HCT116 (cell line): ENCODE measurements at regions not wholly inside any gene's neighbourhood (a gene's known extent, or its start where the extent isn't known, plus 50 kb on each side); places are given as distances from the start of the nearest gene placed in this dataset.

Experiments used
- ATAC-seq: fragments of 200-7000 bp; cut with Tn5 transposase; 2 replicates; pipeline ENCODE4 v1.9.1; 2020; ENCODE audit warnings: mild to moderate bottlenecking, moderate library complexity
- BruUV-seq: library from RNA; stranded (reverse); fragments of 400-500 nt; replicated peaks from 2 replicates; lab custom pipeline; 2021; lab: Mats Ljungman, UMichigan
- CTCF ChIA-PET: fragments of 300-600 bp; sonication (Branson Sonifier 250); formaldehyde crosslinking; loops from one replicate; lab custom pipeline; 2021; ENCODE audit warnings: antibody characterized with exemption; lab: Charles Lee
- POLR2A ChIA-PET: fragments of 300-600, 350-600 bp; sonication (Branson Sonifier 250); formaldehyde crosslinking; loops from one replicate; lab custom pipeline; 2021; ENCODE audit warnings: antibody characterized with exemption; lab: Charles Lee
- RAD21 ChIA-PET, 2 experiments: fragments of 300-600 bp; sonication (Branson Sonifier 250); formaldehyde crosslinking; loops; one replicate each; lab custom pipeline; 2023; ENCODE audit warnings: low total read pairs in 2 of 2; ENCODE audit not compliant: uncharacterized antibody in 2 of 2, unreplicated experiment in 2 of 2, low non-redundant PET in 1 of 2; lab: Charles Lee
- DNase-seq: peaks from one replicate; pipeline ENCODE4 v3.0.0-alpha.2; 2010; ENCODE audit warnings: low read depth, low spot score
- H2AFZ ChIP-seq: fragments of 200-600 bp; shearing (Covaris generic), sonication (generic); 2 replicates; pipeline ENCODE4 v1.6.1; 2017; ENCODE audit warnings: low read depth, mixed run types, mixed read lengths, antibody characterized with exemption, low read length; ENCODE audit not compliant: poor library complexity, severe bottlenecking
- H3K27ac ChIP-seq: 2 replicates; pipeline ENCODE4 v1.5.1; 2012; ENCODE audit warnings: low read depth, low read length
- H3K27me3 ChIP-seq: fragments of 200-600 bp; sonication (generic); 2 replicates; pipeline ENCODE4 v1.6.1; 2016; ENCODE audit warnings: mixed run types, low read length, mixed read lengths; ENCODE audit not compliant: insufficient read depth
- H3K36me3 ChIP-seq, 2 experiments: fragments of 200-500 bp in 1 of 2; fragments of 200-600 bp in 1 of 2; sonication (Bioruptor generic) in 1 of 2; sonication (generic) in 1 of 2; 2 replicates each; pipeline versions ENCODE4 v1.5.1 to v1.6.1; 2014 to 2016; ENCODE audit warnings: low read length in 2 of 2, inconsistent platforms in 1 of 2, mixed read lengths in 1 of 2, mixed run types in 1 of 2; ENCODE audit not compliant: insufficient read depth in 2 of 2, control insufficient read depth in 1 of 2
- H3K4me1 ChIP-seq, 2 experiments: fragments of 200-600 bp in 1 of 2; sonication (generic) in 1 of 2; 2 replicates each; pipeline versions ENCODE4 v1.5.1 to v1.6.1; 2012 to 2017; ENCODE audit warnings: low read length in 2 of 2, inconsistent platforms in 1 of 2, mild to moderate bottlenecking in 1 of 2, mixed read lengths in 1 of 2, mixed run types in 1 of 2, moderate library complexity in 1 of 2; ENCODE audit not compliant: insufficient read depth in 2 of 2, control insufficient read depth in 1 of 2
- H3K4me2 ChIP-seq: fragments of 200-600 bp; sonication (generic); 2 replicates; pipeline ENCODE4 v1.6.1; 2017; ENCODE audit warnings: mixed run types, low read length, mixed read lengths
- H3K4me3 ChIP-seq, 2 experiments: fragments of 200-600 bp in 1 of 2; sonication (generic) in 1 of 2; replicated peaks in 1 of 2; 2 replicates each; pipeline ENCODE4 v1.5.1; 2011 to 2016; ENCODE audit warnings: low read length in 2 of 2, control low read depth in 1 of 2, low read depth in 1 of 2, mild to moderate bottlenecking in 1 of 2, mixed read lengths in 1 of 2, mixed run types in 1 of 2
- H3K79me2 ChIP-seq: fragments of 200-600 bp; sonication (generic); 2 replicates; pipeline ENCODE4 v1.6.1; 2017; ENCODE audit warnings: mild to moderate bottlenecking, mixed run types, low read length, moderate library complexity, mixed read lengths; ENCODE audit not compliant: insufficient read depth
- H3K9ac ChIP-seq: fragments of 200-600 bp; sonication (generic); 2 replicates; pipeline ENCODE4 v1.6.1; 2016; ENCODE audit warnings: low read length, mixed read lengths
- H3K9me2 ChIP-seq: fragments of 200-600 bp; sonication (generic), shearing (Covaris generic); 2 replicates; pipeline ENCODE4 v1.6.1; 2017; ENCODE audit warnings: mixed run types, mild to moderate bottlenecking, moderate library complexity; ENCODE audit not compliant: insufficient read depth
- H3K9me3 ChIP-seq, 2 experiments: fragments of 200-500 bp in 1 of 2; fragments of 200-600 bp in 1 of 2; sonication (Bioruptor generic) in 1 of 2; sonication (generic) in 1 of 2; 2 replicates each; pipeline ENCODE4 v1.6.1; 2014 to 2017; ENCODE audit warnings: low read length in 2 of 2, mixed read lengths in 2 of 2, inconsistent platforms in 1 of 2, low read depth in 1 of 2, mild to moderate bottlenecking in 1 of 2, mixed run types in 1 of 2, moderate library complexity in 1 of 2; ENCODE audit not compliant: control insufficient read depth in 1 of 2, insufficient read depth in 1 of 2
- H4K20me1 ChIP-seq: fragments of 200-600 bp; sonication (generic), shearing (Covaris generic); 2 replicates; pipeline ENCODE4 v1.6.1; 2017; ENCODE audit warnings: mixed run types, mild to moderate bottlenecking, moderate library complexity; ENCODE audit not compliant: insufficient read depth
- CBX3 ChIP-seq: IDR thresholded peaks from 2 replicates; pipeline ENCODE4 v1.6.1; 2012; ENCODE audit warnings: low read depth
- ELF1 ChIP-seq: IDR thresholded peaks from 2 replicates; pipeline ENCODE4 v1.6.1; 2012; ENCODE audit warnings: low read depth, borderline replicate concordance
- EZH2 ChIP-seq: fragments of 200-600 bp; sonication (generic); IDR thresholded peaks from 2 replicates; pipeline ENCODE4 v1.6.1; 2017; ENCODE audit warnings: antibody characterized with exemption, mixed run types
- EZH2phosphoT487 ChIP-seq: fragments of 200-600 bp; IDR thresholded peaks from 2 replicates; pipeline ENCODE4 v1.6.1; 2018; ENCODE audit warnings: antibody characterized with exemption, borderline replicate concordance
- FOSL1 ChIP-seq: IDR thresholded peaks from 2 replicates; pipeline ENCODE4 v1.6.1; 2012; ENCODE audit warnings: low read depth
- POLR2A ChIP-seq: IDR thresholded peaks from 2 replicates; pipeline ENCODE4 v1.7.0; 2011; ENCODE audit warnings: borderline replicate concordance; ENCODE audit not compliant: insufficient read depth, insufficient read length; ENCODE audit errors: extremely low read depth
- REST ChIP-seq: IDR thresholded peaks from 2 replicates; pipeline ENCODE4 v1.6.1; 2012; ENCODE audit warnings: low read depth
- YY1 ChIP-seq: IDR thresholded peaks from 2 replicates; pipeline ENCODE4 v1.6.1; 2011; ENCODE audit warnings: low read length, low read depth, moderate library complexity, mild to moderate bottlenecking; ENCODE audit not compliant: insufficient replicate concordance; ENCODE audit errors: extremely low read depth
- ZBTB33 ChIP-seq: IDR thresholded peaks from 2 replicates; pipeline ENCODE4 v1.6.1; 2011; ENCODE audit warnings: mild to moderate bottlenecking, low read length, moderate library complexity; ENCODE audit not compliant: insufficient replicate concordance; ENCODE audit errors: extremely low read depth
- ZNF274 ChIP-seq: fragments of 200-500 bp; sonication (Bioruptor generic); IDR thresholded peaks from 2 replicates; pipeline ENCODE4 v1.6.1; 2014; ENCODE audit warnings: mild to moderate bottlenecking, low read depth, low read length, inconsistent platforms
- intact Hi-C: fragments of 100-400 bp; cut with micrococcal nuclease; formaldehyde crosslinking; loops from 2 replicates; pipeline ENCODE4 v1.10.0; 2022
- TF ChIP-seq, protein P1 (sequence below), 3 experiments: fragments of 200-600 bp in 1 of 3; sonication (generic) in 1 of 3; IDR thresholded peaks in 2 of 3; conservative IDR thresholded peaks in 1 of 3; 2 replicates each; pipeline ENCODE4 v1.5.1; 2012 to 2017; ENCODE audit warnings: low read depth in 2 of 3, low read length in 2 of 3, antibody characterized with exemption in 1 of 3, borderline replicate concordance in 1 of 3, control low read depth in 1 of 3, mild to moderate bottlenecking in 1 of 3, mixed read lengths in 1 of 3, mixed run types in 1 of 3, moderate library complexity in 1 of 3; ENCODE audit not compliant: insufficient read depth in 1 of 3
- TF ChIP-seq, protein P2 (sequence below): IDR thresholded peaks from 2 replicates; pipeline ENCODE4 v1.6.1; 2012

- Histone ChIP-seq H3K79me2 (no peaks in the 10 kb centered on the region), H3K4me1 (no peaks in the 10 kb centered on the region), H3K27me3 (no peaks in the 10 kb centered on the region), H3K4me3 (no peak overlapping the region), H3K9me3 (peaks cover 8 to 25% of the 10 kb centered on the region in 2 experiments; a peak in 2 of 4 replicates), H3K9me2 (no peaks in the 10 kb centered on the region), H3K36me3 (no peaks in the 10 kb centered on the region), H3K4me2 (no peak overlapping the region), H3K9ac (no peak overlapping the region), H4K20me1 (no peaks in the 10 kb centered on the region), H3K27ac (no peak overlapping the region), H2AFZ (no peak overlapping the region)
- DNase-seq (no peak), ATAC-seq (no peak)
- no TSS peak for BruUV-seq
- ChIA-PET POLR2A (no interaction called here), RAD21 (no interaction called here), CTCF (no interaction called here)
- TF ChIP-seq, protein P1, sequence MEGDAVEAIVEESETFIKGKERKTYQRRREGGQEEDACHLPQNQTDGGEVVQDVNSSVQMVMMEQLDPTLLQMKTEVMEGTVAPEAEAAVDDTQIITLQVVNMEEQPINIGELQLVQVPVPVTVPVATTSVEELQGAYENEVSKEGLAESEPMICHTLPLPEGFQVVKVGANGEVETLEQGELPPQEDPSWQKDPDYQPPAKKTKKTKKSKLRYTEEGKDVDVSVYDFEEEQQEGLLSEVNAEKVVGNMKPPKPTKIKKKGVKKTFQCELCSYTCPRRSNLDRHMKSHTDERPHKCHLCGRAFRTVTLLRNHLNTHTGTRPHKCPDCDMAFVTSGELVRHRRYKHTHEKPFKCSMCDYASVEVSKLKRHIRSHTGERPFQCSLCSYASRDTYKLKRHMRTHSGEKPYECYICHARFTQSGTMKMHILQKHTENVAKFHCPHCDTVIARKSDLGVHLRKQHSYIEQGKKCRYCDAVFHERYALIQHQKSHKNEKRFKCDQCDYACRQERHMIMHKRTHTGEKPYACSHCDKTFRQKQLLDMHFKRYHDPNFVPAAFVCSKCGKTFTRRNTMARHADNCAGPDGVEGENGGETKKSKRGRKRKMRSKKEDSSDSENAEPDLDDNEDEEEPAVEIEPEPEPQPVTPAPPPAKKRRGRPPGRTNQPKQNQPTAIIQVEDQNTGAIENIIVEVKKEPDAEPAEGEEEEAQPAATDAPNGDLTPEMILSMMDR (IDR thresholded peaks at IDR 0.05 in 2 of 3, conservative IDR thresholded peaks at IDR 0.05 in 1 of 3; ENCODE audit: borderline replicate concordance in 1 of 3, insufficient read depth in 1 of 3, low read depth in 2 of 3, low read length in 2 of 3), result no peak
- TF ChIP-seq ZNF274 (no peak), FOSL1 (no peak), ZBTB33 (no peak), ELF1 (no peak), EZH2 (no peak), POLR2A (no peak), EZH2phosphoT487 (no peak), CBX3 (no peak), YY1 (no peak), REST (no peak)
- TF ChIP-seq, protein P2, sequence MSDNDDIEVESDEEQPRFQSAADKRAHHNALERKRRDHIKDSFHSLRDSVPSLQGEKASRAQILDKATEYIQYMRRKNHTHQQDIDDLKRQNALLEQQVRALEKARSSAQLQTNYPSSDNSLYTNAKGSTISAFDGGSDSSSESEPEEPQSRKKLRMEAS, result no peak
- intact Hi-C loops, result no loop called here
Measured at GRCh38 chr4:60814549-60814948, 385.6 kb upstream of the ADGRL3 start.
